SKM-1 (cell line): ENCODE measurements at regions not wholly inside any gene's neighbourhood (a gene's known extent, or its start where the extent isn't known, plus 50 kb on each side); places are given as distances from the start of the nearest gene placed in this dataset.
"Not testable (repeated sequence)": the region's sequence is repeated elsewhere in the genome, so short reads cannot be mapped to it uniquely, and the experiment has no call there.

Experiments used
- DNase-seq: peaks from one replicate; lab custom pipeline; 2025; ENCODE audit not compliant: unreplicated experiment; lab: John Stamatoyannopoulos, UW

DNA sequence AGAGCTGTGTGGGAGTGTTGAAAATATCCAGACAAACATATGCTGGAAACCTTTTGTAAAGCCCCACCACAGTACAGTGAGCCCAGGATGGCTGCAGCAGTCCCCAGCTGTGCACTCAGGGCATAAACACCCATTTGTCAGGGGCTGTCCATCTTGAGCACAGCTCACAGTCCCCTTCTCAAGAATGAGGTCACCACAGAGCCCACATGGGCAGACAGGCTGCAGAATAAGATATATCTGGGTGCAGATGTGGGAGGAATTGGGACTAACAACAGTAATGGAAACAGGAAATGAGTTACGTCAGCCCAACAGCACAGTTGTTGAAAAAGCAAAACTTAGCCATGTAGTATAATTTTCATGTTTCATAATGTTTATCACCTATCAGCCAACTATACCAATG lies 219.6 kb downstream of the ETAA1 start:
- DNase-seq, result no peak

DNA sequence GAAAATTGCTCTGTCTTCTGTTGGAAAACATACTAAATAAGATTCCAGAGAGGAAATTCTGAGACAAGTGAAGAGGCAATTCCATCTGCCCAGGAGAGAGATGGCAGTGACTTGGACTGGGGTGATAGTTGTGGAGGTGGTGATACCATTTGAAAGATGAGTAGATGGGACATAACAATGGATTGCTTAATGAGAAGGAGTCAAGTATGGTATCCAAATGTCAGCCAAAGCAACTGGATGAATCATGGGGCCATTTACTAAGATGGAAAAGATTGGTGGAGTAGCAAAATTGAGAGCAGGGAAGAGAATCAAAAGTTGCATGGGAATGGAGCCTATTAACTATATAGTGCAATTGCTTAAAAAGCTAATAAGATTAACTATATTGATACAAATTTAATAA lies 222.1 kb downstream of the ETAA1 start:
- DNase-seq, result no peak

DNA sequence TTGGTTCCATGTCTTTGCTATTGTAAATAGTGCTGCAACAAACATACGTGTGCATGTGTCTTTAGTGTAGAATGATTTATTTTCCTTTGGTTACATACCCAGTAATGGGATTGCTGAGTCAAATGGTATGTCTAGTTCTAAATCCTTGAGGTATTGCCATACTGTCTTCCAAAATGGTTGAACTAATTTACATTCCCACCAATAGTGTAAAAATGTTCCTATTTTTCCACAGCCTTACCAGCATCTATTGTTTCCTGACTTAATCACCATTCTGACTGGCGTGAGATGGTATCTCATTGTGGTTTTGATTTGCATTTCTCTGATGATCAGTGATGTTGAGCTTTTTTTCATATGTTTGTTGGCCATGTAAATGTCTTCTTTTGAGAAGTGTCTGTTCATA lies 226.6 kb downstream of the ETAA1 start:
- not testable (repeated sequence) for DNase-seq

DNA sequence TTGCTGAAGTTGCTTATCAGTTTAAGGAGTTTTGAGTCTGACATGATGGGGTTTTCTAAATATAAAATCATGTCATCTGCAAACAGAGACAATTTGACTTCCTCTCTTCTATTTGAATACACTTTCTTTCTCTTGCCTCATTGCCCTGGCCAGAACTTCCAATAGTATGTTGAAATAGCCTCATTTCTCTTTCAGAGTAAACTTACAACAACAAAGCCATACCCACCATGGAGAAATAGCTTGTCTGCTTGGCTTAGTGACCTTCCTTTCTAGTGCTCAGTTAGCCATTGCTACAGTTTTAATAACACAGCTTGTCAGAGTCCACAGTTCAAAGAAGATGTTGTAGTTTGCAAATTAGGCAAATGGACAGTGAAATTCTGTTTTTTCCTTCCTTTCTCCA lies 228.0 kb downstream of the ETAA1 start:
- DNase-seq, result no peak

GRCh38 chr2:67625690-67626475 lies 228.8 kb downstream of the ETAA1 start:
- no peak for DNase-seq

DNA sequence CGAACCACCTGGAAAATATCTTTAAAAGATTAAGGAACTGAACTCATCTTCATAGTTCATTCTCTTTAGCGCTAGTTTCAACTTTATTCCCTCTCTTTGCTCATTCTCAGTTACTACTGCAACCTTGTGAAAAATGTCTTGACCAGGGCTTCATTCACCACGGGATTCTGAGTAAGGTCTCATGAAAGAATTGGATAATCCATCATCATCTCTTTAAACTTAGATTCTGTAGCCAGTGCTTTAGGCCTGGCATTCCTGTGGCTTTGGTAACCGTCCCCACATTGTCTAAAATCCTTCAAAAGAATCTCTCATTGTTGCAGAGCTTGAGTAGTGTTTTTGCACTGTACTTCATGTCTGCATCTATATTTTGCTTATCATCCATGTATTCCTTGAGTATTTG lies 229.5 kb downstream of the ETAA1 start:
- no peak for DNase-seq

DNA sequence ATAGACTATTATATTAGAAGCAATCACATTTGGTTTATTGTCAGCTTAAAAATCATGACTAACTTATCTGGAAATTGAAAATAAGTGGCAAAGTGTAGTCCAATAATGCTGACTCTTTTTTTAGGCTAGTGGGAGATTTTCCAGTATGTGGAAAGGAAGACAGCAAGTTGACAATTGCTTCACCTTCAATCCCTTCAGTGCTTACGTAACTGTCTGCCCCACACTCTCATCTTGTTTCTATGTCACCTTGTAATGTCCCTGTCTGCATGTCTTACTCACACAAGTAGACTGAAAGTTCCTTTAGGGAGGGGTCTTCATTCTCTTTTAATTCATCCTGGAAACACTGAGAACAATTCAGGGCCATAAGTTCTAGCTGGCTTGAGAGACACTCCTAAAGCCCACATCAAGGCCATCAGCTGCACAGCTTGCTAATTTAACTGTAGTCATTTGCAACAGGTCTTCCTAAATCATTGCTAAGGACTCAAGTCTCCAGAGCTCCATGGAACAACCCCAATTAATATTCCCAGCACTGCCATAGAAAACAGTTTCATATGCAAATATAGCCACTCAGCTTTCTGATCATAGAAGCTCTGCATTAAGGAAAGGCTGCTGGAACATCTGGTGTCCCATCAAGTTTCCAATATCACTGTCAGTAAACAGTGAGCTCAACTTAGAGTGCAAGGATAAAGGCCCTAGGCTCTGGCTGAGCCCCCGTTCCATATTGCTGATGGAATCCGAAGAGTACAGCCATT lies 230.5 kb downstream of the ETAA1 start:
- DNase-seq, result no peak

GRCh38 chr2:67628892-67629291 lies 231.8 kb downstream of the ETAA1 start:
- no peak for DNase-seq

DNA sequence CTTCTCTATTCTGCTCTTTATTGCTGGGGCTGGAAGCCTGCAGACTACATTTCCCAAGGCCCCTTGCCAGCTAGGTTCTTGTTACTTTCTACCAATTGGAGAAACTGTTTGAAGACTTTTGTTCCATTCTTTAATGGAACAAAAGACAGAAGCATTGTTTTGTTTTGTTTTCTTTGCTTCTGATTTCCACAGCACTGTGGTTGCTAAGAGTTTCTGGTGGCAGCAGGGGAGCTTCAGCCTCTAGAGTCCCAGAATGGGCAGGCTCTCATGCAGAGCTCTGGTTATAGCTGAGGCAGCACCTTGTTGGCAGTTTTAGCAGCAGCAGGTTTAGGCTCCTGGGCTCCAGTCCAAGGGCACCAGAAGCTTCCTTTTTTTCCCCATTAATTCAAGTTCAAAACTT lies 234.3 kb downstream of the ETAA1 start:
- DNase-seq, result no peak

GRCh38 chr2:67633212-67633856 lies 236.2 kb downstream of the ETAA1 start:
- DNase-seq, result no peak

DNA sequence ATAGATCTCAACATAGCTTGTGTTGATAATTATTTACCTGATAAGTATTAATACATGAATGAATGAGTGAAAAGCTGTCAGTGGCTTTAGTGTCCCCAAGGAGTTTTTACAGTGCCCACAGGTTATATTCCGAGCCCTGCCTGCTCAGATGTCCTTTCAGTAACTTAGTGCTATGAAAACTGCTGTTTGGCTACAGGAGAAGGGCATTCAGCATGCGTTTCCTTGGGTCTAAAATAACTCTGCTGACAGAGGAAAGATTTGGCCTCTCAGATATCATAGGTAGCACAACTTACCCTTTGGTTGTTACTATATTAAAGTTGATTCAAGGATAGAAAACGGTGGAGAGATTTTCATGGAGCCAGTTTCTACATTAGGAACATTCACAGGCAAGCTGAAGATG lies 241.0 kb downstream of the ETAA1 start:
- no peak for DNase-seq

GRCh38 chr2:67641312-67642045 lies 244.3 kb downstream of the ETAA1 start:
- DNase-seq, result no peak

- no peak for DNase-seq
Observed at GRCh38 chr2:67642046-67642382, 244.9 kb downstream of the ETAA1 start.

- DNase-seq, result no peak
Observed at GRCh38 chr2:67642961-67643360, 245.8 kb downstream of the ETAA1 start.

- DNase-seq, result no peak
Observed at GRCh38 chr2:67645280-67646138, 248.4 kb downstream of the ETAA1 start.

DNA sequence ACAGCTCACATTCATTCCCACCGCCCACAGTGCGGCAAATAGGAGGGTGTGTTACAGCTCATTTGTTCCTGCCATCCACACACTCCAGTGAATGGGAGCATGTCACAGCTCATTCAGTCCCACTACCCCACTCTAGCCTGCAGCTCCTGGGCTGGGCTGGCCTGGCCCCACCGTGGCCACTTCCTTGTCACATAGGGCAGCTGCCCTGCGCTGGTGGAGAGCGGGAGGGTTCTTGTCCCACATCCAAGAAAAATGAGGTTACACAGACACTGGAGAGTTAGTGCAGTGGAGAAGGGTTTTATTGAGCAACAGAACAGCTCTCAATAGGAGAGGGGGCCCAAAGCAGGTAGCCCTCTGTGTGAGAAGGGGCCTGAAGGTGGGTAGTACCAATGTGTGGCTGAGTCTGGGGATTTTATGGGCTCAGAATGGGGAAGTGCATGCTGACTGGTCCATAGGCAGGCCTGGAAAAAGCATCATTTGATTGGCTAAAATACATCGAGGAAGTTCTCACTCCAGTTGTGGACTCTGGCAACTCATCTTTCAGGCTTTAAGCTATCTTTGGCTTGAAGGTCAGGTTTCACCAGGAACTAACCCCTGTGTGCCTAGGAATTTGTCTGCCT lies 249.7 kb downstream of the ETAA1 start:
- DNase-seq, result no peak

GRCh38 chr2:67649331-67650261 lies 252.5 kb downstream of the ETAA1 start:
- DNase-seq, result no peak

- DNase-seq, result no peak
Observed at GRCh38 chr2:67650291-67651133, 253.4 kb downstream of the ETAA1 start.
